Islet precursor cell (in vitro differentiated cells): ENCODE measurements at regions not wholly inside any gene's neighbourhood (a gene's known extent, or its start where the extent isn't known, plus 50 kb on each side); places are given as distances from the start of the nearest gene placed in this dataset.

Experiments
- DNase-seq: peaks from one replicate; pipeline ENCODE4 v3.0.0-alpha.2; 2018

- DNase-seq = no peak
Observed at GRCh38 chr17:77670173-77670572, 288.3 kb upstream of the TNRC6C start.

GRCh38 chr17:77674358-77674757 is 284.1 kb upstream of the TNRC6C start:
- no peak for DNase-seq

GRCh38 chr17:77675411-77675810 is 283.1 kb upstream of the TNRC6C start:
- no peak for DNase-seq

- no peak for DNase-seq
Observed at GRCh38 chr17:77675816-77676215, 282.7 kb upstream of the TNRC6C start.

- no peak for DNase-seq
Observed at GRCh38 chr17:77676237-77676661, 282.3 kb upstream of the TNRC6C start.

- no peak for DNase-seq
Observed at GRCh38 chr17:77677211-77677610, 281.3 kb upstream of the TNRC6C start.

- no peak for DNase-seq
Observed at GRCh38 chr17:77677630-77678029, 280.9 kb upstream of the TNRC6C start.

GRCh38 chr17:77679589-77679988 is 278.9 kb upstream of the TNRC6C start:
- no peak for DNase-seq

- peak; percentile 42 for DNase-seq
Observed at GRCh38 chr17:77681861-77682260, 276.6 kb upstream of the TNRC6C start.

GRCh38 chr17:77684803-77685798 is 273.4 kb upstream of the TNRC6C start:
- DNase-seq = peak; percentile 40

- peak; percentile 13 for DNase-seq
Observed at GRCh38 chr17:77685881-77686486, 272.5 kb upstream of the TNRC6C start.

GRCh38 chr17:77686903-77687302 is 271.6 kb upstream of the TNRC6C start:
- peak; percentile 7 for DNase-seq

- DNase-seq = no peak
Observed at GRCh38 chr17:77687417-77687816, 271.1 kb upstream of the TNRC6C start.

- DNase-seq = peak; percentile 43
Observed at GRCh38 chr17:77687921-77688320, 270.6 kb upstream of the TNRC6C start.

GRCh38 chr17:77688369-77688768 is 270.1 kb upstream of the TNRC6C start:
- DNase-seq = peak; percentile 21

GRCh38 chr17:77690271-77691161 is 268.0 kb upstream of the TNRC6C start:
- DNase-seq = peak; percentile 61

GRCh38 chr17:77691216-77692085 is 267.1 kb upstream of the TNRC6C start:
- peak; percentile 45 for DNase-seq

- DNase-seq = peak; percentile 67
Observed at GRCh38 chr17:77692571-77693161, 265.8 kb upstream of the TNRC6C start.

- DNase-seq = peak; percentile 51
Observed at GRCh38 chr17:77693301-77693700, 265.2 kb upstream of the TNRC6C start.

GRCh38 chr17:77693776-77694175 is 264.7 kb upstream of the TNRC6C start:
- DNase-seq = peak; percentile 49
